CD4-positive, CD25-positive, alpha-beta regulatory T cell (primary cell): ENCODE measurements at regions not wholly inside any gene's neighbourhood (a gene's known extent, or its start where the extent isn't known, plus 50 kb on each side); places are given as distances from the start of the nearest gene placed in this dataset.
A peak's percentile ranks its signal among the peaks of the same experiment; 100 is the strongest.

Experiments used
- ATAC-seq, 2 donors: fragments of 150-1000 bp; cut with Tn5 transposase; one replicate each; pipeline ENCODE4 v1.10.0; 2021; ENCODE audit warnings: low read depth in 2 of 2, moderate number of reproducible peaks in 2 of 2, moderate library complexity in 1 of 2
- DNase-seq, 3 donors: peaks; one replicate each; pipeline versions ENCODE4 v3.0.0 to v3.0.0-alpha.2; 2012 to 2022; ENCODE audit warnings: mixed read lengths in 1 of 3
- H3K27ac ChIP-seq: one replicate; pipeline ENCODE4 v1.7.0; 2013; ENCODE audit warnings: mild to moderate bottlenecking, low read length; ENCODE audit not compliant: insufficient read depth, poor library complexity, severe bottlenecking
- H3K27me3 ChIP-seq: one replicate; pipeline ENCODE4 v1.7.0; 2013; ENCODE audit warnings: low read length; ENCODE audit not compliant: control insufficient read depth, insufficient read depth
- H3K36me3 ChIP-seq: one replicate; pipeline ENCODE4 v1.7.0; 2013; ENCODE audit warnings: mild to moderate bottlenecking, low read length, moderate library complexity; ENCODE audit not compliant: control insufficient read depth, insufficient read depth
- H3K4me1 ChIP-seq: 2 replicates; pipeline ENCODE4 v1.7.0; 2013; ENCODE audit warnings: mild to moderate bottlenecking, low read length; ENCODE audit not compliant: insufficient read depth, control insufficient read depth, poor library complexity, severe bottlenecking
- H3K4me3 ChIP-seq: one replicate; pipeline ENCODE4 v1.7.0; 2013; ENCODE audit warnings: low read depth, mild to moderate bottlenecking, low read length, moderate library complexity
- H3K9me3 ChIP-seq, 2 experiments: 1 replicate in 1 of 2; 2 replicates in 1 of 2; pipeline ENCODE4 v1.7.0; 2013; ENCODE audit warnings: low read length in 2 of 2, mild to moderate bottlenecking in 1 of 2, moderate library complexity in 1 of 2; ENCODE audit not compliant: control insufficient read depth in 2 of 2
- H3K27ac Mint-ChIP-seq, 3 donors: one replicate each; pipeline ENCODE4 v1.8.0; 2020 to 2022; ENCODE audit warnings: mild to moderate bottlenecking in 3 of 3, mixed read lengths in 3 of 3, moderate library complexity in 2 of 3
- H3K27me3 Mint-ChIP-seq: one replicate; pipeline ENCODE4 v1.8.0; 2022; ENCODE audit warnings: mild to moderate bottlenecking, mixed read lengths
- H3K36me3 Mint-ChIP-seq: one replicate; pipeline ENCODE4 v1.8.0; 2020; ENCODE audit warnings: mixed read lengths
- H3K4me1 Mint-ChIP-seq, 4 donors: one replicate each; pipeline ENCODE4 v1.8.0; 2020 to 2022; ENCODE audit warnings: mixed read lengths in 4 of 4, mild to moderate bottlenecking in 1 of 4
- H3K4me3 Mint-ChIP-seq, 4 donors: one replicate each; pipeline ENCODE4 v1.8.0; 2020 to 2022; ENCODE audit warnings: mild to moderate bottlenecking in 4 of 4, mixed read lengths in 4 of 4, moderate library complexity in 3 of 4
- H3K9me3 Mint-ChIP-seq, 7 donors: one replicate each; pipeline ENCODE4 v1.8.0; 2020 to 2022; ENCODE audit warnings: mixed read lengths in 7 of 7, mild to moderate bottlenecking in 3 of 7, moderate library complexity in 2 of 7

DNA sequence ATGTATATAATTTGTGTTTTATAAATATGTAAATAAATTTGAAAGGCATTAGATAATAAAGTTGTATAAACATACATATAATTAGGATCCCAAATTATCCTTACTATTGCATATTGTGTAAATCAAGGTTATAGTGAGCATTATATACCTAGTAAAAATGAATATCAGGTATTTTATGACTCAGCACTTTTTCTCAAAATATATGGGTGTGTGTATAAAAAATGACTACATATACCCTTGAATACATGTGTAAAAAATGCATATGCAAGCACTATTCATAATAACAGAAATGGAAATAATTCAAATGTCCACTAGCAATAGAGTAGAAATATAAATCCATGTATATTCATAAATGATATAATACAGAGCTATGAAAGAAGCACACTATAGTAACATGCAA is 870.9 kb upstream of the CNTNAP5 start:
- H3K4me3 Mint-ChIP-seq, result no peak overlapping the region
- ATAC-seq (no peak), DNase-seq (no peak)
- H3K9me3 Mint-ChIP-seq, result peaks cover 0 to 15% (median 7%) of the 10 kb centered on the region in 7 donors
- no peak overlapping the region for H3K27ac Mint-ChIP-seq
- no peaks in the 10 kb centered on the region for H3K4me1 Mint-ChIP-seq
- Histone ChIP-seq H3K36me3 (no peaks in the 10 kb centered on the region), H3K4me1 (no peaks in the 10 kb centered on the region), H3K27ac (no peak overlapping the region), H3K27me3 (no peaks in the 10 kb centered on the region), H3K9me3 (no peaks in the 10 kb centered on the region), H3K4me3 (no peak overlapping the region)
- no peaks in the 10 kb centered on the region for H3K36me3 Mint-ChIP-seq
- no peaks in the 10 kb centered on the region for H3K27me3 Mint-ChIP-seq

- H3K36me3 ChIP-seq, result no peaks in the 10 kb centered on the region
- H3K9me3 ChIP-seq, result no peaks in the 10 kb centered on the region
- Mint-ChIP-seq H3K27ac (no peak overlapping the region), H3K36me3 (no peaks in the 10 kb centered on the region), H3K4me3 (no peak overlapping the region), H3K27me3 (no peaks in the 10 kb centered on the region), H3K9me3 (peaks cover 0 to 19% (median 2%) of the 10 kb centered on the region in 7 donors), H3K4me1 (no peaks in the 10 kb centered on the region)
- H3K4me1 ChIP-seq, result no peaks in the 10 kb centered on the region
- no peak for ATAC-seq
- H3K27ac ChIP-seq, result no peak overlapping the region
- no peak overlapping the region for H3K4me3 ChIP-seq
- no peaks in the 10 kb centered on the region for H3K27me3 ChIP-seq
- no peak for DNase-seq
Measured at GRCh38 chr2:123157016-123157415, 868.1 kb upstream of the CNTNAP5 start.

DNA sequence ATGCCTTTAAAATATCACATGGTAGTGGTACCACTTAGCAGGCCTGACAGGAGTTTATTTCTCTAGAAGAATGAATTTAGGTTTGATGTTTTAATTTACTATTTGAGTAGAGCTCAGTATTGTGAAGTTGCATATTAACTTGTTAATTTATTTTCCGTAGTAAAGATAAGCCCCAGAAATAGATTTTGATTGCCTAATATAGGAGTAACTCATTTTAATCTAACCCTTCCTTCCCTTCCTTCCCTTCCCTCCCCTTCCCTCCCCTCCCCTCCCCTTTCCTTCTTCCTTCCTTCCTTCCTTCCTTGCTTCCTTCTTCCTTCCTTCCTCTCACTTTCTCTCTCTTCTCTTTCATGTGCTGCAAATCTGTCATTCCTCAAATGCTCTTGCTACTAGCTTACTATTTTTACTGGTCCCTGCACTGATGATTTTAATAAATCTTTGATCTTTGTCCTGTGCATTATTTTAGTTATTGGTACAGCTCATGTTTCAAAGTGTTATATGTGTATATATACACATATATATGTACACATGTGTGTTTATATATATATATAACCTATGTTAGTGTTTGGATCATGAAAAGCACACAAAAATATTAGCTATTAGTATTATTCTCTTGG is 862.6 kb upstream of the CNTNAP5 start:
- no peaks in the 10 kb centered on the region for H3K4me1 ChIP-seq
- no peak overlapping the region for H3K27ac Mint-ChIP-seq
- no peak for ATAC-seq
- peaks cover 3 to 4% of the 10 kb centered on the region in 2 experiments for H3K9me3 ChIP-seq
- H3K4me3 ChIP-seq, result no peak overlapping the region
- no peaks in the 10 kb centered on the region for H3K27me3 ChIP-seq
- H3K36me3 Mint-ChIP-seq, result no peaks in the 10 kb centered on the region
- peaks cover 0 to 15% (median 6%) of the 10 kb centered on the region in 7 donors for H3K9me3 Mint-ChIP-seq
- H3K27me3 Mint-ChIP-seq, result no peaks in the 10 kb centered on the region
- no peak overlapping the region for H3K4me3 Mint-ChIP-seq
- H3K4me1 Mint-ChIP-seq, result no peaks in the 10 kb centered on the region
- no peaks in the 10 kb centered on the region for H3K36me3 ChIP-seq
- no peak overlapping the region for H3K27ac ChIP-seq
- no peak for DNase-seq

- Histone ChIP-seq H3K27me3 (no peaks in the 10 kb centered on the region), H3K27ac (no peak overlapping the region), H3K4me3 (no peak overlapping the region), H3K36me3 (no peaks in the 10 kb centered on the region), H3K4me1 (no peaks in the 10 kb centered on the region), H3K9me3 (peaks cover 3 to 4% of the 10 kb centered on the region in 2 experiments)
- Mint-ChIP-seq H3K27ac (no peak overlapping the region), H3K27me3 (no peaks in the 10 kb centered on the region), H3K36me3 (no peaks in the 10 kb centered on the region), H3K4me3 (no peak overlapping the region), H3K9me3 (peaks cover 0 to 15% (median 6%) of the 10 kb centered on the region in 7 donors), H3K4me1 (no peaks in the 10 kb centered on the region)
- DNase-seq (no peak), ATAC-seq (no peak)
Measured at GRCh38 chr2:123163398-123163797, 861.7 kb upstream of the CNTNAP5 start.

DNA sequence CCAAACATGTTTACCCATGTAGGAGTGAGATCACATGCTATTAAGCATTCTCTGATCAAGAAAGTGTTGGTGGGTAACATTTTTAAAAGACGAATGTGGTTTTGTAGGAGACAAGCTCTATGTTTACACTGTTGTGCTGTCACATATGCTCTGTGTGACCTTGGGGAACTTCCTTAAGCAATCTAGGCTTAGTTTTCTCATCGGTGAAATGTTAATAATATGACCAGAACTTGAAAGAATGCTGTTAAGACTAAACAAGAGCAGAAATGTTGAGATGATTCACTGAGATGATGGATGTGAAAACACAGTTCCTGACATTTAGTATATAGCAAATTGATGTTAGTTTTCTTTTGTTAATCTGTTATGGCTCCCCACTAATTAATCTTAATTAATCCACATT is 860.9 kb upstream of the CNTNAP5 start:
- Mint-ChIP-seq H3K9me3 (peaks cover 3 to 13% (median 6%) of the 10 kb centered on the region in 7 donors), H3K4me3 (peak overlapping the region in 1 of 4 donors; percentile 78), H3K4me1 (no peaks in the 10 kb centered on the region), H3K36me3 (no peaks in the 10 kb centered on the region), H3K27ac (no peak overlapping the region), H3K27me3 (no peaks in the 10 kb centered on the region)
- H3K36me3 ChIP-seq, result no peaks in the 10 kb centered on the region
- DNase-seq, result no peak
- no peaks in the 10 kb centered on the region for H3K4me1 ChIP-seq
- no peak overlapping the region for H3K4me3 ChIP-seq
- no peak overlapping the region for H3K27ac ChIP-seq
- peaks cover 4 to 6% of the 10 kb centered on the region in 2 experiments for H3K9me3 ChIP-seq
- H3K27me3 ChIP-seq, result no peaks in the 10 kb centered on the region
- no peak for ATAC-seq

GRCh38 chr2:123165616-123166015 is 859.5 kb upstream of the CNTNAP5 start:
- Mint-ChIP-seq H3K4me3 (no peak overlapping the region), H3K9me3 (peaks cover 3 to 17% (median 8%) of the 10 kb centered on the region in 7 donors), H3K4me1 (no peaks in the 10 kb centered on the region), H3K27me3 (no peaks in the 10 kb centered on the region), H3K27ac (no peak overlapping the region), H3K36me3 (no peaks in the 10 kb centered on the region)
- Histone ChIP-seq H3K9me3 (peaks cover 4 to 6% of the 10 kb centered on the region in 2 experiments), H3K4me1 (no peaks in the 10 kb centered on the region), H3K27me3 (no peaks in the 10 kb centered on the region), H3K27ac (no peak overlapping the region), H3K4me3 (no peak overlapping the region), H3K36me3 (no peaks in the 10 kb centered on the region)
- ATAC-seq, result no peak
- DNase-seq, result no peak

- DNase-seq, result no peak
- no peak overlapping the region for H3K27ac ChIP-seq
- no peaks in the 10 kb centered on the region for H3K36me3 Mint-ChIP-seq
- H3K4me3 Mint-ChIP-seq, result peak overlapping the region in 1 of 4 donors; percentile 32
- no peaks in the 10 kb centered on the region for H3K4me1 ChIP-seq
- H3K27me3 ChIP-seq, result no peaks in the 10 kb centered on the region
- no peak overlapping the region for H3K27ac Mint-ChIP-seq
- no peaks in the 10 kb centered on the region for H3K36me3 ChIP-seq
- no peak overlapping the region for H3K4me3 ChIP-seq
- H3K4me1 Mint-ChIP-seq, result no peaks in the 10 kb centered on the region
- peaks cover 0 to 4% of the 10 kb centered on the region in 2 experiments for H3K9me3 ChIP-seq
- no peaks in the 10 kb centered on the region for H3K27me3 Mint-ChIP-seq
- ATAC-seq, result no peak
- peaks cover 1 to 35% (median 12%) of the 10 kb centered on the region in 7 donors for H3K9me3 Mint-ChIP-seq
Measured at GRCh38 chr2:123179526-123179925, 845.6 kb upstream of the CNTNAP5 start.

DNA sequence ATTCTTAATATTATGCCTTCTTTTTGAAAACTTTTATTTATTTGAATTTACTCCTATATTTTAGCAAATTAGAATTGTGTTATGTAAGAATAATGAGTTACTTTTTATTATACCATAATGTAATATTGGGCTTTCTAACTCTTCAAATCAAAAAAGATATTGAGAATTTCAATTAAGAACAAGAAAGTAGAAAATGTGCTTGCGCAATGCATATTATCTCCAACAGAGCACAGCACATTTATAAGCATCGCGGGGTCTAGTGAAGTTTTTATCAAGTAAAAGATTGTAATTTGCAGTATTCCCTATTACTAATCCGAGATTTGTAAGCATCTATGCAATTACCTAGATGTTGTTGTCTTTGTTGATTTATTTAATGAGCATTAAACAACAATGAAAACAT is 829.1 kb upstream of the CNTNAP5 start:
- Mint-ChIP-seq H3K27me3 (no peaks in the 10 kb centered on the region), H3K36me3 (no peaks in the 10 kb centered on the region), H3K4me3 (no peak overlapping the region), H3K27ac (no peak overlapping the region), H3K9me3 (peaks cover 1 to 30% (median 13%) of the 10 kb centered on the region in 7 donors), H3K4me1 (no peaks in the 10 kb centered on the region)
- ATAC-seq, result no peak
- H3K4me3 ChIP-seq, result no peak overlapping the region
- H3K4me1 ChIP-seq, result no peaks in the 10 kb centered on the region
- H3K27me3 ChIP-seq, result no peaks in the 10 kb centered on the region
- H3K9me3 ChIP-seq, result no peaks in the 10 kb centered on the region
- H3K36me3 ChIP-seq, result no peaks in the 10 kb centered on the region
- H3K27ac ChIP-seq, result no peak overlapping the region
- DNase-seq, result no peak
